ENCODE measurements at regions not wholly inside any gene's neighbourhood (a gene's known extent, or its start where the extent isn't known, plus 50 kb on each side); places are given as distances from the start of the nearest gene placed in this dataset.

- H3F3A ChIP-seq (replicated peaks; ENCODE audit: insufficient read depth) = no peaks in the 10 kb centered on the region
- no peaks in the 10 kb centered on the region for H3K9me3 ChIP-seq
- no peak overlapping the region for H3K4me3 ChIP-seq (ENCODE audit: low read depth in 2 of 2, low read length in 1 of 2)
- 0% methylated on average over 1 of the region's 1 CpG for WGBS (ENCODE audit: low lambda C conversion rate)
- H3K79me2 ChIP-seq (ENCODE audit: insufficient read depth) = no peaks in the 10 kb centered on the region
- CTCF ChIA-PET = interaction anchor here (0.5 to 1.5 kb wide), 3 partner anchors 25 to 1497 kb away, joined by 3 to 4 read pairs (median 3); no protein-coding TSS in a partner anchor
- H3K27ac ChIP-seq (ENCODE audit: low read depth in 2 of 2, low read length in 1 of 2) = no peak overlapping the region
- H3K4me1 ChIP-seq (ENCODE audit: control insufficient read depth in 1 of 2, insufficient read depth in 2 of 2, low read depth in 1 of 2, low read length in 1 of 2) = no peaks in the 10 kb centered on the region
- TF ChIP-seq, protein P1, sequence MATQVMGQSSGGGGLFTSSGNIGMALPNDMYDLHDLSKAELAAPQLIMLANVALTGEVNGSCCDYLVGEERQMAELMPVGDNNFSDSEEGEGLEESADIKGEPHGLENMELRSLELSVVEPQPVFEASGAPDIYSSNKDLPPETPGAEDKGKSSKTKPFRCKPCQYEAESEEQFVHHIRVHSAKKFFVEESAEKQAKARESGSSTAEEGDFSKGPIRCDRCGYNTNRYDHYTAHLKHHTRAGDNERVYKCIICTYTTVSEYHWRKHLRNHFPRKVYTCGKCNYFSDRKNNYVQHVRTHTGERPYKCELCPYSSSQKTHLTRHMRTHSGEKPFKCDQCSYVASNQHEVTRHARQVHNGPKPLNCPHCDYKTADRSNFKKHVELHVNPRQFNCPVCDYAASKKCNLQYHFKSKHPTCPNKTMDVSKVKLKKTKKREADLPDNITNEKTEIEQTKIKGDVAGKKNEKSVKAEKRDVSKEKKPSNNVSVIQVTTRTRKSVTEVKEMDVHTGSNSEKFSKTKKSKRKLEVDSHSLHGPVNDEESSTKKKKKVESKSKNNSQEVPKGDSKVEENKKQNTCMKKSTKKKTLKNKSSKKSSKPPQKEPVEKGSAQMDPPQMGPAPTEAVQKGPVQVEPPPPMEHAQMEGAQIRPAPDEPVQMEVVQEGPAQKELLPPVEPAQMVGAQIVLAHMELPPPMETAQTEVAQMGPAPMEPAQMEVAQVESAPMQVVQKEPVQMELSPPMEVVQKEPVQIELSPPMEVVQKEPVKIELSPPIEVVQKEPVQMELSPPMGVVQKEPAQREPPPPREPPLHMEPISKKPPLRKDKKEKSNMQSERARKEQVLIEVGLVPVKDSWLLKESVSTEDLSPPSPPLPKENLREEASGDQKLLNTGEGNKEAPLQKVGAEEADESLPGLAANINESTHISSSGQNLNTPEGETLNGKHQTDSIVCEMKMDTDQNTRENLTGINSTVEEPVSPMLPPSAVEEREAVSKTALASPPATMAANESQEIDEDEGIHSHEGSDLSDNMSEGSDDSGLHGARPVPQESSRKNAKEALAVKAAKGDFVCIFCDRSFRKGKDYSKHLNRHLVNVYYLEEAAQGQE (IDR thresholded peaks at IDR 0.05; ENCODE audit: low read depth, low read length) = no peak
- TF ChIP-seq, protein P2, sequence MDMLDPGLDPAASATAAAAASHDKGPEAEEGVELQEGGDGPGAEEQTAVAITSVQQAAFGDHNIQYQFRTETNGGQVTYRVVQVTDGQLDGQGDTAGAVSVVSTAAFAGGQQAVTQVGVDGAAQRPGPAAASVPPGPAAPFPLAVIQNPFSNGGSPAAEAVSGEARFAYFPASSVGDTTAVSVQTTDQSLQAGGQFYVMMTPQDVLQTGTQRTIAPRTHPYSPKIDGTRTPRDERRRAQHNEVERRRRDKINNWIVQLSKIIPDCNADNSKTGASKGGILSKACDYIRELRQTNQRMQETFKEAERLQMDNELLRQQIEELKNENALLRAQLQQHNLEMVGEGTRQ (IDR thresholded peaks at IDR 0.05; ENCODE audit: borderline replicate concordance, low read depth, low read length) = no peak
- TF ChIP-seq EP300 (IDR thresholded peaks at IDR 0.05; ENCODE audit: borderline replicate concordance in 1 of 2, low read depth in 1 of 2, low read length in 1 of 2) (no peak), MEF2A (IDR thresholded peaks at IDR 0.05; ENCODE audit: borderline replicate concordance, low read depth) (no peak), CHD2 (IDR thresholded peaks at IDR 0.05; ENCODE audit: low read length, partially characterized antibody) (no peak), MAX (IDR thresholded peaks at IDR 0.05; ENCODE audit: low read depth) (no peak), GABPA (IDR thresholded peaks at IDR 0.05; ENCODE audit: low read depth) (no peak), ELF1 (IDR thresholded peaks at IDR 0.05) (no peak), SMC3 (IDR thresholded peaks at IDR 0.05; ENCODE audit: low read depth, low read length) (no peak), RXRA (IDR thresholded peaks at IDR 0.05; ENCODE audit: borderline replicate concordance, low read depth) (no peak), NFIC (IDR thresholded peaks at IDR 0.05; ENCODE audit: borderline replicate concordance) (no peak), TAF1 (IDR thresholded peaks at IDR 0.05; ENCODE audit: borderline replicate concordance, low read depth, low read length) (no peak), FOXJ3 (CRISPR knock-in tag; IDR thresholded peaks at IDR 0.05) (no peak), RCOR1 (IDR thresholded peaks at IDR 0.05; ENCODE audit: low read length) (no peak), GATA2 (CRISPR knock-in tag; IDR thresholded peaks at IDR 0.05) (no peak), POLR2AphosphoS5 (IDR thresholded peaks at IDR 0.05; ENCODE audit: low read depth, low read length) (no peak), FOSL2 (IDR thresholded peaks at IDR 0.05; ENCODE audit: borderline replicate concordance, low read depth) (no peak)
- H3K9me2 ChIP-seq = no peaks in the 10 kb centered on the region
- no peak overlapping the region for H2AFZ ChIP-seq (ENCODE audit: low read depth)
- H3K9ac ChIP-seq = no peak overlapping the region
- H3K4me2 ChIP-seq = no peak overlapping the region
- POLR2A ChIA-PET = no interaction called here
- no peaks in the 10 kb centered on the region for H4K20me1 ChIP-seq (ENCODE audit: insufficient read depth)
- no peaks in the 10 kb centered on the region for H3K27me3 ChIP-seq (ENCODE audit: insufficient read depth)
- DNase-seq = no peak
- H3K36me3 ChIP-seq (replicated peaks in 1 of 2; ENCODE audit: control insufficient read depth in 1 of 2, insufficient read depth in 2 of 2, low read length in 1 of 2) = no peaks in the 10 kb centered on the region
Observed at GRCh38 chr9:100674419-100675122, 96.7 kb downstream of the CAVIN4 start.

All from SK-N-SH (cell line).